Esophagus squamous epithelium (tissue), 4 donors: ENCODE measurements at regions not wholly inside any gene's neighbourhood (a gene's known extent, or its start where the extent isn't known, plus 50 kb on each side); places are given as distances from the start of the nearest gene placed in this dataset.

Experiments used
- CTCF ChIP-seq, 6 experiments: fragments of 450-650 bp in 4 of 6; fragments of 200-600 bp in 2 of 6; sonication (generic) in 2 of 6; IDR thresholded peaks; one replicate each; pipeline ENCODE4 v1.5.1; 2016 to 2019; ENCODE audit warnings: antibody characterized with exemption in 6 of 6, mild to moderate bottlenecking in 4 of 6, moderate library complexity in 4 of 6
- POLR2A ChIP-seq, 4 donors: fragments of 450-650 bp; IDR thresholded peaks; one replicate each; pipeline ENCODE4 v1.6.1; 2017; ENCODE audit warnings: antibody characterized with exemption in 4 of 4, mild to moderate bottlenecking in 4 of 4, moderate library complexity in 3 of 4

GRCh38 chr11:37695283-37695682 is 1097.2 kb upstream of the RAG2 start:
- TF ChIP-seq CTCF (IDR thresholded peaks at IDR 0.05): no peak
- TF ChIP-seq POLR2A (IDR thresholded peaks at IDR 0.05): no peak
